SIG-M5 treated with dmso at 0.1 percent for 504 hours (cell line): ENCODE measurements at regions not wholly inside any gene's neighbourhood (a gene's known extent, or its start where the extent isn't known, plus 50 kb on each side); places are given as distances from the start of the nearest gene placed in this dataset.
A peak's percentile ranks its signal among the peaks of the same experiment; 100 is the strongest.
"Not testable (repeated sequence)": the region's sequence is repeated elsewhere in the genome, so short reads cannot be mapped to it uniquely, and the experiment has no call there.

Experiments used
- DNase-seq: peaks from one replicate; lab custom pipeline; 2025; ENCODE audit not compliant: unreplicated experiment; lab: John Stamatoyannopoulos, UW

- no peak for DNase-seq
Observed at GRCh38 chr7:41579961-41580935, 122.6 kb downstream of the INHBA start.

GRCh38 chr7:41578700-41579099, 124.2 kb downstream of the INHBA start:
- DNase-seq: no peak

- no peak for DNase-seq
Observed at GRCh38 chr7:41576166-41576565, 126.7 kb downstream of the INHBA start.

GRCh38 chr7:41574377-41574776, 128.5 kb downstream of the INHBA start:
- no peak for DNase-seq

- DNase-seq: no peak
Observed at GRCh38 chr7:41573862-41574261, 129.0 kb downstream of the INHBA start.

GRCh38 chr7:41573443-41573842, 129.4 kb downstream of the INHBA start:
- DNase-seq: no peak

GRCh38 chr7:41573015-41573414, 129.9 kb downstream of the INHBA start:
- no peak for DNase-seq

GRCh38 chr7:41571573-41571972, 131.3 kb downstream of the INHBA start:
- DNase-seq: no peak

- DNase-seq: no peak
Observed at GRCh38 chr7:41570766-41571165, 132.1 kb downstream of the INHBA start.

- no peak for DNase-seq
Observed at GRCh38 chr7:41568135-41568534, 134.8 kb downstream of the INHBA start.

- DNase-seq: no peak
Observed at GRCh38 chr7:41567731-41568114, 135.2 kb downstream of the INHBA start.

- DNase-seq: peak; percentile 47
Observed at GRCh38 chr7:41567031-41567730, 135.7 kb downstream of the INHBA start.

- DNase-seq: no peak
Observed at GRCh38 chr7:41566581-41566980, 136.3 kb downstream of the INHBA start.

- DNase-seq: no peak
Observed at GRCh38 chr7:41565655-41566054, 137.2 kb downstream of the INHBA start.

- DNase-seq: no peak
Observed at GRCh38 chr7:41559426-41559825, 143.5 kb downstream of the INHBA start.

GRCh38 chr7:41554481-41554880, 148.4 kb downstream of the INHBA start:
- no peak for DNase-seq

GRCh38 chr7:41550046-41550445, 152.8 kb downstream of the INHBA start:
- not testable (repeated sequence) for DNase-seq

GRCh38 chr7:41544241-41544640, 158.6 kb downstream of the INHBA start:
- DNase-seq: no peak

- DNase-seq: no peak
Observed at GRCh38 chr7:41540601-41541000, 162.3 kb downstream of the INHBA start.

GRCh38 chr7:41538810-41539724, 163.8 kb downstream of the INHBA start:
- no peak for DNase-seq
